Peyer's patch (tissue), 4 donors: ENCODE measurements at regions not wholly inside any gene's neighbourhood (a gene's known extent, or its start where the extent isn't known, plus 50 kb on each side); places are given as distances from the start of the nearest gene placed in this dataset.

Source experiments
- DNase-seq, 3 donors: peaks; one replicate each; pipeline ENCODE4 v3.0.0-alpha.2; 2017 to 2019
- H3K27ac ChIP-seq, 4 donors: fragments of 200-600 bp; sonication (generic); one replicate each; pipeline ENCODE4 v1.5.1; 2016 to 2019
- H3K27me3 ChIP-seq, 2 donors: fragments of 200-600 bp; sonication (generic); one replicate each; pipeline ENCODE4 v1.5.1; 2019
- H3K36me3 ChIP-seq, 3 donors: fragments of 200-600 bp; sonication (generic); one replicate each; pipeline ENCODE4 v1.5.1; 2016 to 2019
- H3K4me1 ChIP-seq, 4 donors: fragments of 200-600 bp; sonication (generic); one replicate each; pipeline ENCODE4 v1.5.1; 2016 to 2019
- H3K4me3 ChIP-seq, 4 donors: fragments of 200-600 bp; sonication (generic); 1 replicate in 3 of 4; 2 replicates in 1 of 4; pipeline ENCODE4 v1.5.1; 2016 to 2019; ENCODE audit warnings: mild to moderate bottlenecking in 1 of 4
- H3K9me3 ChIP-seq, 4 donors: fragments of 200-600 bp; sonication (generic); one replicate each; pipeline ENCODE4 v1.5.1; 2016 to 2019; ENCODE audit warnings: mild to moderate bottlenecking in 1 of 4
- POLR2A ChIP-seq, 2 donors: fragments of 450-650 bp; IDR thresholded peaks; one replicate each; pipeline ENCODE4 v1.5.1; 2017; ENCODE audit warnings: antibody characterized with exemption in 2 of 2, mild to moderate bottlenecking in 2 of 2, moderate library complexity in 2 of 2
- TF ChIP-seq, protein P1 (sequence below), 6 experiments: fragments of 450-650 bp in 4 of 6; fragments of 200-600 bp in 2 of 6; sonication (generic) in 1 of 6; IDR thresholded peaks; one replicate each; pipeline ENCODE4 v1.5.1; 2017 to 2019; ENCODE audit warnings: antibody characterized with exemption in 6 of 6, mild to moderate bottlenecking in 3 of 6, moderate library complexity in 1 of 6

- TF ChIP-seq, protein P1, sequence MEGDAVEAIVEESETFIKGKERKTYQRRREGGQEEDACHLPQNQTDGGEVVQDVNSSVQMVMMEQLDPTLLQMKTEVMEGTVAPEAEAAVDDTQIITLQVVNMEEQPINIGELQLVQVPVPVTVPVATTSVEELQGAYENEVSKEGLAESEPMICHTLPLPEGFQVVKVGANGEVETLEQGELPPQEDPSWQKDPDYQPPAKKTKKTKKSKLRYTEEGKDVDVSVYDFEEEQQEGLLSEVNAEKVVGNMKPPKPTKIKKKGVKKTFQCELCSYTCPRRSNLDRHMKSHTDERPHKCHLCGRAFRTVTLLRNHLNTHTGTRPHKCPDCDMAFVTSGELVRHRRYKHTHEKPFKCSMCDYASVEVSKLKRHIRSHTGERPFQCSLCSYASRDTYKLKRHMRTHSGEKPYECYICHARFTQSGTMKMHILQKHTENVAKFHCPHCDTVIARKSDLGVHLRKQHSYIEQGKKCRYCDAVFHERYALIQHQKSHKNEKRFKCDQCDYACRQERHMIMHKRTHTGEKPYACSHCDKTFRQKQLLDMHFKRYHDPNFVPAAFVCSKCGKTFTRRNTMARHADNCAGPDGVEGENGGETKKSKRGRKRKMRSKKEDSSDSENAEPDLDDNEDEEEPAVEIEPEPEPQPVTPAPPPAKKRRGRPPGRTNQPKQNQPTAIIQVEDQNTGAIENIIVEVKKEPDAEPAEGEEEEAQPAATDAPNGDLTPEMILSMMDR (IDR thresholded peaks at IDR 0.05): no peak
- no peak for TF ChIP-seq POLR2A (IDR thresholded peaks at IDR 0.05)
- no peak overlapping the region for H3K4me3 ChIP-seq
- H3K27ac ChIP-seq: peak overlapping the region in 1 of 4 donors; percentile 53
- no peaks in the 10 kb centered on the region for H3K9me3 ChIP-seq
- no peaks in the 10 kb centered on the region for H3K27me3 ChIP-seq
- H3K4me1 ChIP-seq: peaks cover 0 to 6% (median 0%) of the 10 kb centered on the region in 4 donors
- no peaks in the 10 kb centered on the region for H3K36me3 ChIP-seq
- DNase-seq: no peak
Observed at GRCh38 chr3:178967177-178967532, 104.5 kb downstream of the ZMAT3 start.

DNA sequence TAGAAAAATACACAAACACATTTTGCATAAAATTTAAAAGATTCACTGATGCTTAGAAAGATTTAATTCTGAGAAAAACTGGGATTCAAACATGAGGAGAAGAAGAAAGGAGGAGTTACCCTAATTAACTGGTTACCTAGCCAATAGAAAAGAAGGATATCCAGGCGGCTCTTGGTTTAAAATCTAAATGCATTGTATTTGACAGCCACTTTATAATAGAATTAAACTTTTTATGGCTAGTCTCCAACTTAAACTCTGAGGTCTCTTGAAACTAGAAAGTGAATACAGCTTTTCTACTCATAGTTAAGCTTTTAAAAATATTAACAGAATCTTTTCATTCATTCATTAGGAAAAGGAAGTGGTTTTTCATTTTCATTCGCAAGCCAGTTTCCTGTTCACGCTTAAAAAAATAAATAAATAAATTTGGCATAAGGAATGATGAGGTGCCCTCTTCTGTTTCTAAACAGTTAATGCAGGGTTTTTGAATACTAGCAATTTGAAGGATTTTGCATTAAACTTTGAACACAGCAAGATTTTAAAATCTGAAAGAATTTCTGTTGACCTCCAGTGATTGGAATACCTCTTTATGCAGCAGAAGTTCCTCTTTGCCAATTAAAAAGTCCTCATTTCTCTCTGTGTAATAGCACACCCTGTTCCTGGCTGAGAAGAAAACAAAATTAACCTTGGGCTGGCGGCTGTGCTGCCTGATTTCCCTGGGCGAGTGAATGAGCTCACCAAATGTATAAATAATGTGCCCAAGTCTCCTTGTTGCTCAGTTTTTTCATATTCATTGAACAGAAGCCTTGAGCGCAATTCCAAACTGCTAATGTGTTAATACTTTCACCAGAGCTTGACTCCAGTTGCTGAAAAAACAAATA, 105.1 kb downstream of the ZMAT3 start:
- Histone ChIP-seq H3K27me3 (no peaks in the 10 kb centered on the region), H3K27ac (peak overlapping the region in 1 of 4 donors; percentile 53), H3K36me3 (no peaks in the 10 kb centered on the region), H3K4me1 (peaks cover 0 to 6% (median 0%) of the 10 kb centered on the region in 4 donors), H3K9me3 (no peaks in the 10 kb centered on the region), H3K4me3 (no peak overlapping the region)
- TF ChIP-seq, protein P1 (IDR thresholded peaks at IDR 0.05): peak in 4 of 6 experiments; percentile 15 to 35 (median 28)
- no peak for TF ChIP-seq POLR2A (IDR thresholded peaks at IDR 0.05)
- no peak for DNase-seq

DNA sequence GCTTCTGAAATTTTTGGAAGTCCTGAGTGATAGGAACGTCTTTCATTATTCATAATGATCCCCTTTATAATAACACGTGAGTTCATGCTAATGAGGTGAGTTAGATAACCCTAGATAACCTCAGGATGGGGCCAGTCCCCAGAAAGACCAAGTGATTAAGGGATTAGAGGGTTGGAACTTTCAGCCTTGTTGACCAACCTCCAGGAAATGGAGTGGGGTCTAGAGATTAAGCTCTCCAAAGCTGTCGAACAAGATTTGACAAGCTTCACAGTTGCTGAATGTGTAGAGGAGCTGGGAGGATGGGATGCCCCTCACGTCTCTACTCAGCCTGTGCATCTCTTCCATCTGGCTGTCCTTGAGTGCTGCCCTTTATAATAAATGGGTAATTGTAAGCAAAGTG, 107.1 kb downstream of the ZMAT3 start:
- no peaks in the 10 kb centered on the region for H3K36me3 ChIP-seq
- no peak overlapping the region for H3K27ac ChIP-seq
- no peaks in the 10 kb centered on the region for H3K27me3 ChIP-seq
- TF ChIP-seq POLR2A (IDR thresholded peaks at IDR 0.05): no peak
- peaks cover 0 to 6% (median 0%) of the 10 kb centered on the region in 4 donors for H3K4me1 ChIP-seq
- no peak for DNase-seq
- no peak overlapping the region for H3K4me3 ChIP-seq
- H3K9me3 ChIP-seq: no peaks in the 10 kb centered on the region

- Histone ChIP-seq H3K4me1 (no peaks in the 10 kb centered on the region), H3K4me3 (no peak overlapping the region), H3K9me3 (no peaks in the 10 kb centered on the region), H3K36me3 (no peaks in the 10 kb centered on the region), H3K27me3 (no peaks in the 10 kb centered on the region), H3K27ac (no peak overlapping the region)
- no peak for DNase-seq
- TF ChIP-seq POLR2A (IDR thresholded peaks at IDR 0.05): no peak
- TF ChIP-seq, protein P1 (IDR thresholded peaks at IDR 0.05): no peak
Observed at GRCh38 chr3:178960918-178961317, 110.7 kb downstream of the ZMAT3 start.

GRCh38 chr3:178960181-178960580, 111.4 kb downstream of the ZMAT3 start:
- Histone ChIP-seq H3K9me3 (no peaks in the 10 kb centered on the region), H3K36me3 (no peaks in the 10 kb centered on the region), H3K27ac (no peak overlapping the region), H3K4me3 (no peak overlapping the region), H3K27me3 (no peaks in the 10 kb centered on the region), H3K4me1 (no peaks in the 10 kb centered on the region)
- no peak for DNase-seq
- TF ChIP-seq POLR2A (IDR thresholded peaks at IDR 0.05): no peak
- TF ChIP-seq, protein P1 (IDR thresholded peaks at IDR 0.05): no peak

GRCh38 chr3:178950676-178951075, 120.9 kb downstream of the ZMAT3 start:
- Histone ChIP-seq H3K4me3 (no peak overlapping the region), H3K9me3 (no peaks in the 10 kb centered on the region), H3K27ac (no peak overlapping the region), H3K36me3 (no peaks in the 10 kb centered on the region), H3K4me1 (no peaks in the 10 kb centered on the region), H3K27me3 (no peaks in the 10 kb centered on the region)
- TF ChIP-seq, protein P1 (IDR thresholded peaks at IDR 0.05): no peak
- no peak for TF ChIP-seq POLR2A (IDR thresholded peaks at IDR 0.05)
- no peak for DNase-seq
